ENCODE measurements at regions not wholly inside any gene's neighbourhood (a gene's known extent, or its start where the extent isn't known, plus 50 kb on each side); places are given as distances from the start of the nearest gene placed in this dataset.

- Histone ChIP-seq H3K4me2 (ENCODE audit: low read length) (no peak overlapping the region), H3K4me1 (ENCODE audit: low read length) (no peaks in the 10 kb centered on the region), H3K9ac (ENCODE audit: low read length) (no peak overlapping the region), H3K4me3 (ENCODE audit: low read length) (no peak overlapping the region), H3K27me3 (ENCODE audit: low read depth, low read length) (peaks cover 64% of the 10 kb centered on the region), H3K79me2 (ENCODE audit: low read length) (no peaks in the 10 kb centered on the region), H2AFZ (ENCODE audit: low read depth, low read length) (no peak overlapping the region), H3K27ac (ENCODE audit: low read length) (no peak overlapping the region), H4K20me1 (ENCODE audit: insufficient read depth, low read length) (no peaks in the 10 kb centered on the region), H3K36me3 (replicated peaks; ENCODE audit: low read depth, low read length) (no peaks in the 10 kb centered on the region), H3K9me3 (ENCODE audit: insufficient read depth, low read length) (no peaks in the 10 kb centered on the region)
- no peak for TF ChIP-seq CTCF (IDR thresholded peaks at IDR 0.05; ENCODE audit: low read depth, low read length)
- no peak for TF ChIP-seq EZH2phosphoT487 (IDR thresholded peaks at IDR 0.05; ENCODE audit: low read depth)
Measured at GRCh38 chr11:19565639-19566038, 147.0 kb upstream of the NAV2 start.

GRCh38 chr11:19562156-19562555 is 150.5 kb upstream of the NAV2 start:
- H3K4me1 ChIP-seq (ENCODE audit: low read length): no peaks in the 10 kb centered on the region
- H3K4me2 ChIP-seq (ENCODE audit: low read length): no peak overlapping the region
- H3K9ac ChIP-seq (ENCODE audit: low read length): no peak overlapping the region
- H3K27me3 ChIP-seq (ENCODE audit: low read depth, low read length): peaks cover 53% of the 10 kb centered on the region
- no peaks in the 10 kb centered on the region for H3K9me3 ChIP-seq (ENCODE audit: insufficient read depth, low read length)
- no peak overlapping the region for H2AFZ ChIP-seq (ENCODE audit: low read depth, low read length)
- H3K4me3 ChIP-seq (ENCODE audit: low read length): no peak overlapping the region
- H3K79me2 ChIP-seq (ENCODE audit: low read length): no peaks in the 10 kb centered on the region
- no peak overlapping the region for H3K27ac ChIP-seq (ENCODE audit: low read length)
- no peaks in the 10 kb centered on the region for H3K36me3 ChIP-seq (replicated peaks; ENCODE audit: low read depth, low read length)
- TF ChIP-seq EZH2phosphoT487 (IDR thresholded peaks at IDR 0.05; ENCODE audit: low read depth) (no peak), CTCF (IDR thresholded peaks at IDR 0.05; ENCODE audit: low read depth, low read length) (no peak)
- no peaks in the 10 kb centered on the region for H4K20me1 ChIP-seq (ENCODE audit: insufficient read depth, low read length)

- no peak overlapping the region for H3K27ac ChIP-seq (ENCODE audit: low read length)
- TF ChIP-seq EZH2phosphoT487 (IDR thresholded peaks at IDR 0.05; ENCODE audit: low read depth): no peak
- TF ChIP-seq CTCF (IDR thresholded peaks at IDR 0.05; ENCODE audit: low read depth, low read length): no peak
Measured at GRCh38 chr11:19561011-19561410, 151.6 kb upstream of the NAV2 start.

GRCh38 chr11:19560156-19560555 is 152.5 kb upstream of the NAV2 start:
- H3K27ac ChIP-seq (ENCODE audit: low read length): no peak overlapping the region
- no peaks in the 10 kb centered on the region for H3K36me3 ChIP-seq (replicated peaks; ENCODE audit: low read depth, low read length)
- H3K4me3 ChIP-seq (ENCODE audit: low read length): no peak overlapping the region
- H3K9ac ChIP-seq (ENCODE audit: low read length): no peak overlapping the region
- no peaks in the 10 kb centered on the region for H4K20me1 ChIP-seq (ENCODE audit: insufficient read depth, low read length)
- no peaks in the 10 kb centered on the region for H3K4me1 ChIP-seq (ENCODE audit: low read length)
- H2AFZ ChIP-seq (ENCODE audit: low read depth, low read length): no peak overlapping the region
- no peaks in the 10 kb centered on the region for H3K9me3 ChIP-seq (ENCODE audit: insufficient read depth, low read length)
- no peak overlapping the region for H3K4me2 ChIP-seq (ENCODE audit: low read length)
- peaks cover 55% of the 10 kb centered on the region for H3K27me3 ChIP-seq (ENCODE audit: low read depth, low read length)
- TF ChIP-seq EZH2phosphoT487 (IDR thresholded peaks at IDR 0.05; ENCODE audit: low read depth): no peak
- no peak for TF ChIP-seq CTCF (IDR thresholded peaks at IDR 0.05; ENCODE audit: low read depth, low read length)
- H3K79me2 ChIP-seq (ENCODE audit: low read length): no peaks in the 10 kb centered on the region

More at GRCh38 chr11:19561011-19561410, 151.6 kb upstream of the NAV2 start:
- no peaks in the 10 kb centered on the region for H3K9me3 ChIP-seq (ENCODE audit: insufficient read depth, low read length)
- peaks cover 52% of the 10 kb centered on the region for H3K27me3 ChIP-seq (ENCODE audit: low read depth, low read length)
- H3K79me2 ChIP-seq (ENCODE audit: low read length): no peaks in the 10 kb centered on the region
- H3K4me1 ChIP-seq (ENCODE audit: low read length): no peaks in the 10 kb centered on the region
- H2AFZ ChIP-seq (ENCODE audit: low read depth, low read length): no peak overlapping the region
- no peak overlapping the region for H3K4me2 ChIP-seq (ENCODE audit: low read length)
- no peak overlapping the region for H3K4me3 ChIP-seq (ENCODE audit: low read length)
- H4K20me1 ChIP-seq (ENCODE audit: insufficient read depth, low read length): no peaks in the 10 kb centered on the region
- no peaks in the 10 kb centered on the region for H3K36me3 ChIP-seq (replicated peaks; ENCODE audit: low read depth, low read length)
- H3K9ac ChIP-seq (ENCODE audit: low read length): no peak overlapping the region
